ENCODE measurements at regions not wholly inside any gene's neighbourhood (a gene's known extent, or its start where the extent isn't known, plus 50 kb on each side); places are given as distances from the start of the nearest gene placed in this dataset.

DNA sequence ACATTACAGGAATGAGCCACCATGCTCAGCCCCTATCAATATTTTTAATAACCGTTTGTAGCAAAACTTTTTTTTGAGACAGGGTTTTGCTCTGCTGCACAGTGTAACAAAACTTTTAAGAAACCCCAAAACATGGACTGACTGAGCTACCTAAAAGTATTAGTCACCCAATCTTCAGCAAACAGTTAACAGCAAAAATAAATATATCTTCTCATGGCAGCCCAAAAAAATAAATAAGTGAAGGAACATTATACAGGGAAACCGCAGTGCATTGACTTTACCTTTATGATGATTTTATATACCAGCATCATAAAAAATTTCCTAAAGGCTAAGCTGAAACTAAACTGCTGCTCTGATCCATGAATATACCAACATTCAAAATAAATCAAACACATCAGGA, 424.6 kb downstream of the METTL4 start:
- Mint-ChIP-seq H3K9me3 (peaks cover 46% of the 10 kb centered on the region), H3K27ac (no peak overlapping the region), H3K4me3 (no peak overlapping the region), H3K27me3 (ENCODE audit: low read depth) (no peaks in the 10 kb centered on the region), H3K36me3 (peaks cover 5% of the 10 kb centered on the region; the same call in 1 of the 2 replicates), H3K4me1 (peaks cover 8% of the 10 kb centered on the region)
- ChIA-PET CTCF (no interaction called here), POLR2A (no interaction called here)
- TF ChIP-seq OVOL2 (CRISPR knock-in tag; IDR thresholded peaks at IDR 0.05; ENCODE audit: borderline replicate concordance) (no peak), MXD4 (CRISPR knock-in tag; IDR thresholded peaks at IDR 0.05; ENCODE audit: borderline replicate concordance) (no peak), GTF2I (CRISPR knock-in tag; conservative IDR thresholded peaks at IDR 0.05) (no peak), SP1 (CRISPR knock-in tag; conservative IDR thresholded peaks at IDR 0.05) (no peak), ZNF121 (CRISPR knock-in tag; IDR thresholded peaks at IDR 0.05) (no peak), ESRRA (CRISPR knock-in tag; IDR thresholded peaks at IDR 0.05; ENCODE audit: borderline replicate concordance) (no peak), ELF4 (CRISPR knock-in tag; IDR thresholded peaks at IDR 0.05; ENCODE audit: low read depth) (no peak), ZNF317 (CRISPR knock-in tag; IDR thresholded peaks at IDR 0.05; ENCODE audit: borderline replicate concordance, low read depth) (no peak), TCF7 (CRISPR knock-in tag; IDR thresholded peaks at IDR 0.05; ENCODE audit: low read depth) (no peak), HMGA2 (CRISPR knock-in tag; IDR thresholded peaks at IDR 0.05) (no peak), SOX15 (CRISPR knock-in tag; IDR thresholded peaks at IDR 0.05) (no peak), MYBL2 (CRISPR knock-in tag; IDR thresholded peaks at IDR 0.05) (no peak), SMAD4 (CRISPR knock-in tag; IDR thresholded peaks at IDR 0.05) (no peak), ZNF138 (CRISPR knock-in tag; conservative IDR thresholded peaks at IDR 0.05) (no peak)
- TF ChIP-seq, protein P1, sequence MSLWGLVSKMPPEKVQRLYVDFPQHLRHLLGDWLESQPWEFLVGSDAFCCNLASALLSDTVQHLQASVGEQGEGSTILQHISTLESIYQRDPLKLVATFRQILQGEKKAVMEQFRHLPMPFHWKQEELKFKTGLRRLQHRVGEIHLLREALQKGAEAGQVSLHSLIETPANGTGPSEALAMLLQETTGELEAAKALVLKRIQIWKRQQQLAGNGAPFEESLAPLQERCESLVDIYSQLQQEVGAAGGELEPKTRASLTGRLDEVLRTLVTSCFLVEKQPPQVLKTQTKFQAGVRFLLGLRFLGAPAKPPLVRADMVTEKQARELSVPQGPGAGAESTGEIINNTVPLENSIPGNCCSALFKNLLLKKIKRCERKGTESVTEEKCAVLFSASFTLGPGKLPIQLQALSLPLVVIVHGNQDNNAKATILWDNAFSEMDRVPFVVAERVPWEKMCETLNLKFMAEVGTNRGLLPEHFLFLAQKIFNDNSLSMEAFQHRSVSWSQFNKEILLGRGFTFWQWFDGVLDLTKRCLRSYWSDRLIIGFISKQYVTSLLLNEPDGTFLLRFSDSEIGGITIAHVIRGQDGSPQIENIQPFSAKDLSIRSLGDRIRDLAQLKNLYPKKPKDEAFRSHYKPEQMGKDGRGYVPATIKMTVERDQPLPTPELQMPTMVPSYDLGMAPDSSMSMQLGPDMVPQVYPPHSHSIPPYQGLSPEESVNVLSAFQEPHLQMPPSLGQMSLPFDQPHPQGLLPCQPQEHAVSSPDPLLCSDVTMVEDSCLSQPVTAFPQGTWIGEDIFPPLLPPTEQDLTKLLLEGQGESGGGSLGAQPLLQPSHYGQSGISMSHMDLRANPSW (CRISPR knock-in tag; conservative IDR thresholded peaks at IDR 0.05; ENCODE audit: low read depth) = no peak
- TF ChIP-seq, protein P2, sequence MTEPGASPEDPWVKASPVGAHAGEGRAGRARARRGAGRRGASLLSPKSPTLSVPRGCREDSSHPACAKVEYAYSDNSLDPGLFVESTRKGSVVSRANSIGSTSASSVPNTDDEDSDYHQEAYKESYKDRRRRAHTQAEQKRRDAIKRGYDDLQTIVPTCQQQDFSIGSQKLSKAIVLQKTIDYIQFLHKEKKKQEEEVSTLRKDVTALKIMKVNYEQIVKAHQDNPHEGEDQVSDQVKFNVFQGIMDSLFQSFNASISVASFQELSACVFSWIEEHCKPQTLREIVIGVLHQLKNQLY (CRISPR knock-in tag; IDR thresholded peaks at IDR 0.05) = no peak
- TF ChIP-seq, protein P3, sequence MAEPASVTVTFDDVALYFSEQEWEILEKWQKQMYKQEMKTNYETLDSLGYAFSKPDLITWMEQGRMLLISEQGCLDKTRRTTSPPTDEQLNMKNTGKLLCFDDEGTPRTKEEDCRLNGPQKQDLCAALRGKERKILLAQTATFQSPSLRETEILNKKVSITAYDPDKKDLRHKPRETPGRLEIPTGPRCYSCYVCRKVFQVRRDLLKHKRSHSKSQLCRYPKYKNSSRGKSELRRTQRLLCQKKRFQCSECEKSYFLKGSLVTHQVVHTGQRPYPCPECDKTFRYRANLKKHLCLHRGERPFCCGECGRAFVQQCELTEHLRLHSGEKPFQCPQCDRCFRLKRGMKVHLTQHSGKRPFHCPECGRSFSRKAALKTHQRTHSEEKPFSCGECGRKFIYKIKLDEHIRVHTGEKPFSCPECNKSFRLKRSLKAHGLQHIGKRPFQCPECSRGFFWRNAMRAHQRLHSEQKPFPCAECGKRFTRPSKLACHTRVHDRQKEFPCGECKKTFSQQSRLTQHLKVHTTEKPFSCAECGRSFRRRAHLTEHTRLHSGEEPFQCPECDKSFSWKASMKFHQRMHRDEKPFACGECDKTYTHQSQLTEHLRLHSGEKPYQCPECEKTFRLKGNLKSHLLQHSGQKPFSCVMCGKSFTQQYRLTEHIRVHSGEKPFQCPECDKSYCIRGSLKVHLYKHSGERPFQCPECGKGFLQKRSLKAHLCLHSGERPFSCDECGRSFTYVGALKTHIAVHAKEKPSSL (CRISPR knock-in tag; conservative IDR thresholded peaks at IDR 0.05) = no peak
- TF ChIP-seq, protein P4, sequence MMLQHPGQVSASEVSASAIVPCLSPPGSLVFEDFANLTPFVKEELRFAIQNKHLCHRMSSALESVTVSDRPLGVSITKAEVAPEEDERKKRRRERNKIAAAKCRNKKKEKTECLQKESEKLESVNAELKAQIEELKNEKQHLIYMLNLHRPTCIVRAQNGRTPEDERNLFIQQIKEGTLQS (CRISPR knock-in tag; conservative IDR thresholded peaks at IDR 0.05) = no peak
- TF ChIP-seq, protein P5, sequence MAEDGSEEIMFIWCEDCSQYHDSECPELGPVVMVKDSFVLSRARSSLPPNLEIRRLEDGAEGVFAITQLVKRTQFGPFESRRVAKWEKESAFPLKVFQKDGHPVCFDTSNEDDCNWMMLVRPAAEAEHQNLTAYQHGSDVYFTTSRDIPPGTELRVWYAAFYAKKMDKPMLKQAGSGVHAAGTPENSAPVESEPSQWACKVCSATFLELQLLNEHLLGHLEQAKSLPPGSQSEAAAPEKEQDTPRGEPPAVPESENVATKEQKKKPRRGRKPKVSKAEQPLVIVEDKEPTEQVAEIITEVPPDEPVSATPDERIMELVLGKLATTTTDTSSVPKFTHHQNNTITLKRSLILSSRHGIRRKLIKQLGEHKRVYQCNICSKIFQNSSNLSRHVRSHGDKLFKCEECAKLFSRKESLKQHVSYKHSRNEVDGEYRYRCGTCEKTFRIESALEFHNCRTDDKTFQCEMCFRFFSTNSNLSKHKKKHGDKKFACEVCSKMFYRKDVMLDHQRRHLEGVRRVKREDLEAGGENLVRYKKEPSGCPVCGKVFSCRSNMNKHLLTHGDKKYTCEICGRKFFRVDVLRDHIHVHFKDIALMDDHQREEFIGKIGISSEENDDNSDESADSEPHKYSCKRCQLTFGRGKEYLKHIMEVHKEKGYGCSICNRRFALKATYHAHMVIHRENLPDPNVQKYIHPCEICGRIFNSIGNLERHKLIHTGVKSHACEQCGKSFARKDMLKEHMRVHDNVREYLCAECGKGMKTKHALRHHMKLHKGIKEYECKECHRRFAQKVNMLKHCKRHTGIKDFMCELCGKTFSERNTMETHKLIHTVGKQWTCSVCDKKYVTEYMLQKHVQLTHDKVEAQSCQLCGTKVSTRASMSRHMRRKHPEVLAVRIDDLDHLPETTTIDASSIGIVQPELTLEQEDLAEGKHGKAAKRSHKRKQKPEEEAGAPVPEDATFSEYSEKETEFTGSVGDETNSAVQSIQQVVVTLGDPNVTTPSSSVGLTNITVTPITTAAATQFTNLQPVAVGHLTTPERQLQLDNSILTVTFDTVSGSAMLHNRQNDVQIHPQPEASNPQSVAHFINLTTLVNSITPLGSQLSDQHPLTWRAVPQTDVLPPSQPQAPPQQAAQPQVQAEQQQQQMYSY (CRISPR knock-in tag; IDR thresholded peaks at IDR 0.05) = no peak
- DNase-seq (ENCODE audit: low spot score) (no peak), ATAC-seq (no peak)

Measured in WTC11 (cell line).